ENCODE measurements at regions not wholly inside any gene's neighbourhood (a gene's known extent, or its start where the extent isn't known, plus 50 kb on each side); places are given as distances from the start of the nearest gene placed in this dataset.

- no peak for DNase-seq (ENCODE audit: low read depth in 2 of 2)
These were observed 82.5 kb upstream of the ATF3 start for GRCh38 chr1:212526111-212526491.

- DNase-seq (ENCODE audit: low read depth in 2 of 2) = no peak
These were observed 80.1 kb upstream of the ATF3 start for GRCh38 chr1:212528501-212528900.

GRCh38 chr1:212529211-212529741, 79.3 kb upstream of the ATF3 start:
- DNase-seq (ENCODE audit: low read depth in 2 of 2) = peak; percentile 20 to 30

- DNase-seq (ENCODE audit: low read depth in 2 of 2) = no peak
These were observed 77.3 kb upstream of the ATF3 start for GRCh38 chr1:212531267-212531666.

- DNase-seq (ENCODE audit: low read depth in 2 of 2) = no peak
These were observed 76.8 kb upstream of the ATF3 start for GRCh38 chr1:212531796-212532195.

GRCh38 chr1:212532469-212533147, 76.0 kb upstream of the ATF3 start:
- no peak for DNase-seq (ENCODE audit: low read depth in 2 of 2)

- no peak for DNase-seq (ENCODE audit: low read depth in 2 of 2)
These were observed 75.4 kb upstream of the ATF3 start for GRCh38 chr1:212533148-212533517.

GRCh38 chr1:212536586-212536985, 72.0 kb upstream of the ATF3 start:
- DNase-seq (ENCODE audit: low read depth in 2 of 2) = no peak

- DNase-seq (ENCODE audit: low read depth in 2 of 2) = no peak
These were observed 71.0 kb upstream of the ATF3 start for GRCh38 chr1:212537610-212538009.

GRCh38 chr1:212539737-212540430, 68.7 kb upstream of the ATF3 start:
- no peak for DNase-seq (ENCODE audit: low read depth in 2 of 2)

GRCh38 chr1:212542761-212543187, 65.8 kb upstream of the ATF3 start:
- DNase-seq (ENCODE audit: low read depth in 2 of 2) = no peak

- DNase-seq (ENCODE audit: low read depth in 2 of 2) = no peak
These were observed 64.5 kb upstream of the ATF3 start for GRCh38 chr1:212544110-212544509.

GRCh38 chr1:212545941-212546635, 62.5 kb upstream of the ATF3 start:
- no peak for DNase-seq (ENCODE audit: low read depth in 2 of 2)

- DNase-seq (ENCODE audit: low read depth in 2 of 2) = no peak
These were observed 59.0 kb upstream of the ATF3 start for GRCh38 chr1:212549503-212550017.

GRCh38 chr1:212551929-212552328, 56.6 kb upstream of the ATF3 start:
- no peak for DNase-seq (ENCODE audit: low read depth in 2 of 2)

GRCh38 chr1:212553676-212554075, 54.9 kb upstream of the ATF3 start:
- DNase-seq (ENCODE audit: low read depth in 2 of 2) = no peak

GRCh38 chr1:212554401-212554800, 54.2 kb upstream of the ATF3 start:
- DNase-seq (ENCODE audit: low read depth in 2 of 2) = no peak

GRCh38 chr1:212555426-212555825, 53.1 kb upstream of the ATF3 start:
- no peak for DNase-seq (ENCODE audit: low read depth in 2 of 2)

- DNase-seq (ENCODE audit: low read depth in 2 of 2) = no peak
These were observed 51.6 kb upstream of the ATF3 start for GRCh38 chr1:212556822-212557549.

GRCh38 chr1:212557739-212558692, 50.5 kb upstream of the ATF3 start:
- no peak for DNase-seq (ENCODE audit: low read depth in 2 of 2)

Data from fibroblast of skin of left biceps (primary cell).